Nephron (organoid): ENCODE measurements at regions not wholly inside any gene's neighbourhood (a gene's known extent, or its start where the extent isn't known, plus 50 kb on each side); places are given as distances from the start of the nearest gene placed in this dataset.

Source experiments
- H3K27ac Mint-ChIP-seq, 3 experiments: 2 replicates each; pipeline ENCODE4 v1.8.0; 2020; ENCODE audit warnings: mixed read lengths in 3 of 3, mild to moderate bottlenecking in 2 of 3, moderate library complexity in 1 of 3
- H3K27me3 Mint-ChIP-seq: 2 replicates; pipeline ENCODE4 v1.8.0; 2021; ENCODE audit warnings: low read depth, mild to moderate bottlenecking, moderate library complexity, mixed read lengths
- H3K36me3 Mint-ChIP-seq: 2 replicates; pipeline ENCODE4 v1.8.0; 2020; ENCODE audit warnings: low read depth, mixed read lengths
- H3K4me1 Mint-ChIP-seq: 2 replicates; pipeline ENCODE4 v1.8.0; 2020; ENCODE audit warnings: mixed read lengths
- H3K4me3 Mint-ChIP-seq, 3 experiments: 2 replicates each; pipeline ENCODE4 v1.8.0; 2020; ENCODE audit warnings: mild to moderate bottlenecking in 3 of 3, mixed read lengths in 3 of 3, moderate library complexity in 2 of 3
- H3K9me3 Mint-ChIP-seq: 2 replicates; pipeline ENCODE4 v1.8.0; 2020; ENCODE audit warnings: mixed read lengths
- CTCF ChIP-seq, 3 experiments: fragments of 200-600 bp; sonication (generic); IDR thresholded peaks; one replicate each; pipeline ENCODE4 v1.5.0; 2021; ENCODE audit warnings: antibody characterized with exemption in 3 of 3; ENCODE audit not compliant: unreplicated experiment in 3 of 3

GRCh38 chr3:193933451-193933850, 202.5 kb upstream of the HES1 start:
- H3K4me1 Mint-ChIP-seq, result no peaks in the 10 kb centered on the region
- H3K27ac Mint-ChIP-seq, result no peak overlapping the region
- peaks cover 13% of the 10 kb centered on the region for H3K27me3 Mint-ChIP-seq
- no peak overlapping the region for H3K4me3 Mint-ChIP-seq
- no peaks in the 10 kb centered on the region for H3K9me3 Mint-ChIP-seq
- TF ChIP-seq CTCF (IDR thresholded peaks at IDR 0.05; ENCODE audit: unreplicated experiment in 3 of 3), result no peak
- H3K36me3 Mint-ChIP-seq, result no peaks in the 10 kb centered on the region

GRCh38 chr3:193935916-193936315, 200.0 kb upstream of the HES1 start:
- no peak for TF ChIP-seq CTCF (IDR thresholded peaks at IDR 0.05; ENCODE audit: unreplicated experiment in 3 of 3)
- H3K4me1 Mint-ChIP-seq, result peaks cover 10% of the 10 kb centered on the region
- no peak overlapping the region for H3K27ac Mint-ChIP-seq

GRCh38 chr3:193938613-193939012, 197.3 kb upstream of the HES1 start:
- TF ChIP-seq CTCF (IDR thresholded peaks at IDR 0.05; ENCODE audit: unreplicated experiment in 3 of 3), result no peak
- Mint-ChIP-seq H3K9me3 (peaks cover 2% of the 10 kb centered on the region), H3K27me3 (peaks cover 25% of the 10 kb centered on the region), H3K27ac (no peak overlapping the region), H3K36me3 (no peaks in the 10 kb centered on the region), H3K4me3 (no peak overlapping the region), H3K4me1 (peaks cover 14% of the 10 kb centered on the region)

More at GRCh38 chr3:193935916-193936315, 200.0 kb upstream of the HES1 start:
- Mint-ChIP-seq H3K36me3 (no peaks in the 10 kb centered on the region), H3K27me3 (peaks cover 21% of the 10 kb centered on the region), H3K4me3 (no peak overlapping the region), H3K9me3 (peaks cover 2% of the 10 kb centered on the region)

- H3K27ac Mint-ChIP-seq, result no peak overlapping the region
- H3K4me3 Mint-ChIP-seq, result no peak overlapping the region
Observed at GRCh38 chr3:193939527-193939926, 196.4 kb upstream of the HES1 start.

GRCh38 chr3:193940526-193940925, 195.4 kb upstream of the HES1 start:
- peak overlapping the region in 1 of 3 experiments; percentile 34 for H3K27ac Mint-ChIP-seq
- H3K4me1 Mint-ChIP-seq, result peaks cover 19% of the 10 kb centered on the region
- H3K9me3 Mint-ChIP-seq, result peaks cover 2% of the 10 kb centered on the region
- H3K27me3 Mint-ChIP-seq, result peaks cover 38% of the 10 kb centered on the region
- H3K36me3 Mint-ChIP-seq, result no peaks in the 10 kb centered on the region
- no peak for TF ChIP-seq CTCF (IDR thresholded peaks at IDR 0.05; ENCODE audit: unreplicated experiment in 3 of 3)
- no peak overlapping the region for H3K4me3 Mint-ChIP-seq

More at GRCh38 chr3:193939527-193939926, 196.4 kb upstream of the HES1 start:
- peaks cover 19% of the 10 kb centered on the region for H3K4me1 Mint-ChIP-seq
- no peak for TF ChIP-seq CTCF (IDR thresholded peaks at IDR 0.05; ENCODE audit: unreplicated experiment in 3 of 3)
- peaks cover 30% of the 10 kb centered on the region for H3K27me3 Mint-ChIP-seq
- peaks cover 2% of the 10 kb centered on the region for H3K9me3 Mint-ChIP-seq
- H3K36me3 Mint-ChIP-seq, result no peaks in the 10 kb centered on the region

GRCh38 chr3:193941486-193941885, 194.5 kb upstream of the HES1 start:
- Mint-ChIP-seq H3K36me3 (no peaks in the 10 kb centered on the region), H3K4me1 (peaks cover 19% of the 10 kb centered on the region), H3K27me3 (peaks cover 45% of the 10 kb centered on the region), H3K9me3 (peaks cover 2% of the 10 kb centered on the region), H3K4me3 (no peak overlapping the region), H3K27ac (no peak overlapping the region)
- TF ChIP-seq CTCF (IDR thresholded peaks at IDR 0.05; ENCODE audit: unreplicated experiment in 3 of 3), result no peak
